ENCODE measurements at regions not wholly inside any gene's neighbourhood (a gene's known extent, or its start where the extent isn't known, plus 50 kb on each side); places are given as distances from the start of the nearest gene placed in this dataset.

- intact Hi-C loops (cut with DNase I) = no loop called here
- H3K4me3 ChIP-seq = no peak overlapping the region
- no peak overlapping the region for H3K27ac ChIP-seq
- peaks cover 11% of the 10 kb centered on the region for H3K4me1 ChIP-seq (ENCODE audit: insufficient read depth)
- H3K9me3 ChIP-seq = no peaks in the 10 kb centered on the region
- 75 to 80% (median 78%) methylated on average over 2 of the region's 2 CpGs for WGBS, 3 donors
- DNase-seq = no peak
- no peaks in the 10 kb centered on the region for H3K36me3 ChIP-seq
- TF ChIP-seq POLR2A (IDR thresholded peaks at IDR 0.05) = no peak
- TF ChIP-seq EP300 (IDR thresholded peaks at IDR 0.05) = no peak
- no peak for TF ChIP-seq CTCF (IDR thresholded peaks at IDR 0.05)
- H3K27me3 ChIP-seq = no peaks in the 10 kb centered on the region
These were observed 380.0 kb downstream of the ACTL7B start for GRCh38 chr9:108475813-108476212.

GRCh38 chr9:108474356-108474755 is 381.4 kb downstream of the ACTL7B start:
- Histone ChIP-seq H3K4me3 (no peak overlapping the region), H3K36me3 (no peaks in the 10 kb centered on the region), H3K4me1 (ENCODE audit: insufficient read depth) (peaks cover 11% of the 10 kb centered on the region), H3K27ac (no peak overlapping the region), H3K9me3 (no peaks in the 10 kb centered on the region), H3K27me3 (no peaks in the 10 kb centered on the region)
- intact Hi-C loops (cut with DNase I) = no loop called here
- 42 to 62% (median 55%) methylated on average over 6 of the region's 6 CpGs for WGBS, 3 donors
- no peak for DNase-seq
- no peak for TF ChIP-seq CTCF (IDR thresholded peaks at IDR 0.05)

- no peaks in the 10 kb centered on the region for H3K27me3 ChIP-seq
- H3K4me3 ChIP-seq = no peak overlapping the region
- WGBS, 3 donors = 4 to 7% (median 5%) methylated on average over 9 of the region's 9 CpGs
- no peak for DNase-seq
- no peaks in the 10 kb centered on the region for H3K36me3 ChIP-seq
- intact Hi-C loops (cut with DNase I) = no loop called here
- no peak overlapping the region for H3K27ac ChIP-seq
- TF ChIP-seq CTCF (IDR thresholded peaks at IDR 0.05) (no peak), EP300 (IDR thresholded peaks at IDR 0.05) (no peak), POLR2A (IDR thresholded peaks at IDR 0.05) (no peak)
- H3K4me1 ChIP-seq (ENCODE audit: insufficient read depth) = peaks cover 11% of the 10 kb centered on the region
- H3K9me3 ChIP-seq = no peaks in the 10 kb centered on the region
These were observed 382.3 kb downstream of the ACTL7B start for GRCh38 chr9:108473209-108474112.

- WGBS, 3 donors = 83 to 89% (median 87%) methylated on average over 8 of the region's 8 CpGs
- intact Hi-C loops (cut with DNase I) = no loop called here
- H3K27ac ChIP-seq = no peak overlapping the region
These were observed 386.1 kb downstream of the ACTL7B start for GRCh38 chr9:108469654-108470053.

More at GRCh38 chr9:108469654-108470053, 386.1 kb downstream of the ACTL7B start:
- TF ChIP-seq CTCF (IDR thresholded peaks at IDR 0.05) (no peak), EP300 (IDR thresholded peaks at IDR 0.05) (no peak), POLR2A (IDR thresholded peaks at IDR 0.05) (no peak)
- DNase-seq = no peak
- peaks cover 15% of the 10 kb centered on the region for H3K4me1 ChIP-seq (ENCODE audit: insufficient read depth)
- H3K36me3 ChIP-seq = no peaks in the 10 kb centered on the region
- no peaks in the 10 kb centered on the region for H3K27me3 ChIP-seq
- no peaks in the 10 kb centered on the region for H3K9me3 ChIP-seq
- no peak overlapping the region for H3K4me3 ChIP-seq
